HEK293T (cell line): ENCODE measurements at regions not wholly inside any gene's neighbourhood (a gene's known extent, or its start where the extent isn't known, plus 50 kb on each side); places are given as distances from the start of the nearest gene placed in this dataset.

Experiments used
- BHLHE40 ChIP-seq: fragments of 450-650 bp; IDR thresholded peaks from 2 replicates; pipeline ENCODE4 v1.6.1; 2016; ENCODE audit warnings: mild to moderate bottlenecking, moderate library complexity, borderline replicate concordance
- FOXA1 ChIP-seq: fragments of 450-650 bp; IDR thresholded peaks from 2 replicates; pipeline ENCODE4 v1.6.1; 2016; ENCODE audit warnings: mild to moderate bottlenecking
- FOXK2 ChIP-seq: fragments of 450-650 bp; IDR thresholded peaks from 2 replicates; pipeline ENCODE4 v1.6.1; 2016; ENCODE audit warnings: mild to moderate bottlenecking
- FOXM1 ChIP-seq: fragments of 450-650 bp; IDR thresholded peaks from 2 replicates; pipeline ENCODE4 v1.6.1; 2017; ENCODE audit warnings: mild to moderate bottlenecking, borderline replicate concordance
- HDGF ChIP-seq: fragments of 450-650 bp; IDR thresholded peaks from 2 replicates; pipeline ENCODE4 v1.6.1; 2017; ENCODE audit warnings: antibody characterized with exemption, borderline replicate concordance
- SP1 ChIP-seq: fragments of 450-650 bp; IDR thresholded peaks from 2 replicates; pipeline ENCODE4 v1.6.1; 2017
- SUZ12 ChIP-seq: fragments of 450-650 bp; IDR thresholded peaks from 2 replicates; pipeline ENCODE4 v1.6.1; 2016; ENCODE audit warnings: mild to moderate bottlenecking
- TARDBP ChIP-seq: fragments of 450-650 bp; IDR thresholded peaks from 2 replicates; pipeline ENCODE4 v1.6.1; 2016
- ZNF384 ChIP-seq: fragments of 450-650 bp; IDR thresholded peaks from 2 replicates; pipeline ENCODE4 v1.6.1; 2016

- no peak for TF ChIP-seq TARDBP
- no peak for TF ChIP-seq ZNF384
- no peak for TF ChIP-seq SUZ12
- TF ChIP-seq FOXA1: no peak
- TF ChIP-seq FOXK2: no peak
- TF ChIP-seq HDGF: no peak
- TF ChIP-seq FOXM1: no peak
- no peak for TF ChIP-seq SP1
- no peak for TF ChIP-seq BHLHE40
Measured at GRCh38 chr2:36125702-36126101, 229.9 kb upstream of the CRIM1 start.
